OCI-LY7 (cell line): ENCODE measurements at regions not wholly inside any gene's neighbourhood (a gene's known extent, or its start where the extent isn't known, plus 50 kb on each side); places are given as distances from the start of the nearest gene placed in this dataset.

Source experiments
- BruUV-seq: library from RNA; stranded (reverse); fragments of 400-500 nt; replicated peaks from 2 replicates; lab custom pipeline; 2021; lab: Mats Ljungman, UMichigan
- CTCF ChIA-PET: fragments of 300-600 bp; sonication (Branson Sonifier 250); formaldehyde crosslinking; loops from one replicate; lab custom pipeline; 2022; ENCODE audit warnings: antibody characterized with exemption; ENCODE audit not compliant: unreplicated experiment; lab: Charles Lee
- POLR2A ChIA-PET: fragments of 300-600 bp; sonication (Branson Sonifier 250); formaldehyde crosslinking; loops from one replicate; lab custom pipeline; 2022; ENCODE audit warnings: antibody characterized with exemption; lab: Charles Lee
- DNase-seq: peaks from one replicate; pipeline ENCODE4 v3.0.0-alpha.2; 2015; ENCODE audit warnings: low spot score
- H2AFZ ChIP-seq: fragments of 200-600 bp; sonication (generic), shearing (Covaris generic); 2 replicates; pipeline ENCODE4 v1.6.1; 2014; ENCODE audit warnings: mild to moderate bottlenecking, antibody characterized with exemption, low read length, moderate library complexity
- H3K27ac ChIP-seq: fragments of 200-600 bp; sonication (generic); 2 replicates; pipeline ENCODE4 v1.5.1; 2014; ENCODE audit warnings: mixed run types, low read depth, mild to moderate bottlenecking, moderate library complexity, low read length, inconsistent platforms; ENCODE audit not compliant: poor library complexity, severe bottlenecking
- H3K36me3 ChIP-seq: fragments of 200-600 bp; sonication (generic); 2 replicates; pipeline ENCODE4 v1.6.1; 2014; ENCODE audit warnings: mild to moderate bottlenecking, antibody characterized with exemption, low read length, moderate library complexity, mixed read lengths; ENCODE audit not compliant: insufficient read depth
- H3K4me1 ChIP-seq: fragments of 200-600 bp; sonication (generic); 2 replicates; pipeline ENCODE4 v1.5.1; 2014; ENCODE audit warnings: mild to moderate bottlenecking, low read length; ENCODE audit not compliant: insufficient read depth, poor library complexity, severe bottlenecking
- H3K4me2 ChIP-seq: fragments of 200-600 bp; sonication (generic); 2 replicates; pipeline ENCODE4 v1.6.1; 2014; ENCODE audit warnings: mild to moderate bottlenecking, low read length
- H3K4me3 ChIP-seq: fragments of 200-600 bp; sonication (generic); 2 replicates; pipeline ENCODE4 v1.5.1; 2014; ENCODE audit warnings: mild to moderate bottlenecking, low read depth, low read length; ENCODE audit not compliant: poor library complexity, severe bottlenecking
- H3K79me2 ChIP-seq: fragments of 200-600 bp; sonication (generic); 2 replicates; pipeline ENCODE4 v1.6.1; 2016; ENCODE audit warnings: low read depth, mild to moderate bottlenecking, low read length, moderate library complexity, mixed read lengths; ENCODE audit not compliant: insufficient read depth
- H3K9me2 ChIP-seq: fragments of 200-600 bp; sonication (generic); 2 replicates; pipeline ENCODE4 v1.6.1; 2016; ENCODE audit warnings: mild to moderate bottlenecking, low read length, mixed read lengths; ENCODE audit not compliant: insufficient read depth
- H3K9me3 ChIP-seq: fragments of 200-600 bp; sonication (generic); 2 replicates; pipeline ENCODE4 v1.6.1; 2014; ENCODE audit warnings: mild to moderate bottlenecking, mixed run types, low read length, mixed read lengths
- H4K20me1 ChIP-seq: fragments of 200-600 bp; sonication (generic); 2 replicates; pipeline ENCODE4 v1.6.1; 2014; ENCODE audit warnings: mild to moderate bottlenecking, antibody characterized with exemption, low read length, moderate library complexity, mixed read lengths; ENCODE audit not compliant: insufficient read depth
- EZH2phosphoT487 ChIP-seq: fragments of 200-600 bp; sonication (generic); IDR thresholded peaks from 2 replicates; pipeline ENCODE4 v1.6.1; 2018; ENCODE audit warnings: low read depth, borderline replicate concordance, mild to moderate bottlenecking, mixed run types, antibody characterized with exemption, low read length, moderate library complexity, mixed read lengths
- intact Hi-C: fragments of 100-400 bp; cut with micrococcal nuclease; formaldehyde crosslinking; loops from one replicate; pipeline ENCODE4 v1.10.0; 2022; ENCODE audit not compliant: unreplicated experiment
- TF ChIP-seq, protein P1 (sequence below): fragments of 200-600 bp; sonication (generic); conservative IDR thresholded peaks from 2 replicates; pipeline ENCODE4 v1.5.1; 2014; ENCODE audit warnings: mild to moderate bottlenecking, antibody characterized with exemption, low read length, moderate library complexity, mixed read lengths

DNA sequence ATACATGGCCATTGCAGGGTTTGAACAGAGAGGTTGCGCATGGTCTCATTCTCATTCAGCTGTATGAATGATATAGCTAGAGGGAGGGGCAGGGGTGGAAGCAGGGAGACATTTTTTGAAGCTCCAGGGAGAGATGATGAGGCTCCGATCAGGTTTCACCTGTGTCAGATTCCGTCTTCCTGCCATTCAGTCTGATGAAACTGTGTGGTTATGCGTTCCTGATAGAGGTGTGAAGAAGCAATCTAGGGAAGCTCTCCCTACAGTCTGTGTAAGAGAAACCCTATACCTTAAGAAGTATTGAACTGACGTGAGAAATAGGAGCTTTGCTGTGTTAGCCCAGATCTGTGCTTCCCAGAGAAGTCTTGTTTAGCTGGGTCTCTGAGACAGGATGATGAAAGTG is 171.9 kb upstream of the NDN start:
- BruUV-seq, result no TSS peak
- Histone ChIP-seq H4K20me1 (no peaks in the 10 kb centered on the region), H3K4me3 (no peak overlapping the region), H3K9me3 (no peaks in the 10 kb centered on the region), H3K79me2 (no peaks in the 10 kb centered on the region), H2AFZ (no peak overlapping the region), H3K4me2 (no peak overlapping the region), H3K36me3 (no peaks in the 10 kb centered on the region), H3K4me1 (no peaks in the 10 kb centered on the region), H3K9me2 (no peaks in the 10 kb centered on the region), H3K27ac (no peak overlapping the region)
- ChIA-PET POLR2A (no interaction called here), CTCF (no interaction called here)
- intact Hi-C loops, result loop anchor here (5.0 kb wide), 1 partner anchor 212 kb away; the partner anchor contains the start of gene MAGEL2
- no peak for DNase-seq
- TF ChIP-seq, protein P1, sequence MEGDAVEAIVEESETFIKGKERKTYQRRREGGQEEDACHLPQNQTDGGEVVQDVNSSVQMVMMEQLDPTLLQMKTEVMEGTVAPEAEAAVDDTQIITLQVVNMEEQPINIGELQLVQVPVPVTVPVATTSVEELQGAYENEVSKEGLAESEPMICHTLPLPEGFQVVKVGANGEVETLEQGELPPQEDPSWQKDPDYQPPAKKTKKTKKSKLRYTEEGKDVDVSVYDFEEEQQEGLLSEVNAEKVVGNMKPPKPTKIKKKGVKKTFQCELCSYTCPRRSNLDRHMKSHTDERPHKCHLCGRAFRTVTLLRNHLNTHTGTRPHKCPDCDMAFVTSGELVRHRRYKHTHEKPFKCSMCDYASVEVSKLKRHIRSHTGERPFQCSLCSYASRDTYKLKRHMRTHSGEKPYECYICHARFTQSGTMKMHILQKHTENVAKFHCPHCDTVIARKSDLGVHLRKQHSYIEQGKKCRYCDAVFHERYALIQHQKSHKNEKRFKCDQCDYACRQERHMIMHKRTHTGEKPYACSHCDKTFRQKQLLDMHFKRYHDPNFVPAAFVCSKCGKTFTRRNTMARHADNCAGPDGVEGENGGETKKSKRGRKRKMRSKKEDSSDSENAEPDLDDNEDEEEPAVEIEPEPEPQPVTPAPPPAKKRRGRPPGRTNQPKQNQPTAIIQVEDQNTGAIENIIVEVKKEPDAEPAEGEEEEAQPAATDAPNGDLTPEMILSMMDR, result no peak

DNA sequence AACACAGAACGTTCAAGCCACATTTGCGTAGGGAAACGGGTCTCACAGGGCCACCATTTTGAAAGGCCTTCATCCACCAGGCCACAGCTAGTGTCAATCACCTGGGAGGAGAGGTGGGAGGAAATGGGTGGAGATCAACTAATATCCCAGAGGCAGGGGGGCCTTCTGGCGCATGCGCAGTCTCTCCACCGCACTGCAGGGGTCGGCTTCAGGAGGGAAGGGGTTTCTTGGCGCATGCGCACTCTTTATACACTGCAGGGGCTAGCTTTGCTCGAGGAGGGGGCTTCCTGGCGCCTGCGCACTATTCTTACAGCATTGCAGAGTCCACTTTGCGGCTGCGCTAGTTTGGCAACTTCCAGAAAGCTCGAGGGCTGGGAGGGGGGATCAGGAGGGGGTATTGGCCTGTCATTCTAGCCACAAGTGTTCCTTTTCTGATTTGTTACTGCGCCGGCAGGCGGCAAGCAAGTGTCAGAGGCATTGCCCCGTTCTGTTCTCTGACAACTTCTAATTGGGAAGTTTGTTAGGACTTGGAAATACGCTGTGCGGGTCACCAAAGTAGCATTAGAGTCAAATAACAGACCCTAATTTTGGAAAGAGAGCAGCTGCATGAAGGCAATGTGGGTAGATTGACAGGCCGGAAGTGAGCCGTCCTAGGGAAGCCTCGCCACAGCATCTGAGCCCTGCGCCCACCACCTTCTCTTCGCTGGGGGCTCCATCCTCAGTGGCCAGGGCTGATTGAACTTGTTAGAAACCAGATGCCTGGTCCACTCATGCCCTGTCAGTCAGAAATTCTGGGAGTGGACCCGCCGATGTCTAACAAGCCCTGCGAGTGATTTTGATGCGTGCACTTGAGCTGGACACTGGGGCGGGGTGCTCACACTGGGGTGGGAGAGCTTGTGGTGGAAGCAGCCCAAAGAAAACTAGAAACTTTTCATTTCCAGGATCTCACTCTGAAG is 173.5 kb upstream of the NDN start:
- no peaks in the 10 kb centered on the region for H3K9me2 ChIP-seq
- no peaks in the 10 kb centered on the region for H3K79me2 ChIP-seq
- BruUV-seq, result no TSS peak
- H3K4me1 ChIP-seq, result no peaks in the 10 kb centered on the region
- H3K36me3 ChIP-seq, result no peaks in the 10 kb centered on the region
- H3K9me3 ChIP-seq, result no peaks in the 10 kb centered on the region
- H4K20me1 ChIP-seq, result no peaks in the 10 kb centered on the region
- POLR2A ChIA-PET, result no interaction called here
- H3K27ac ChIP-seq, result no peak overlapping the region
- TF ChIP-seq, protein P1, result no peak
- TF ChIP-seq EZH2phosphoT487, result no peak
- intact Hi-C loops, result no loop called here
- no peak overlapping the region for H3K4me3 ChIP-seq
- CTCF ChIA-PET, result no interaction called here
- no peak for DNase-seq
- H2AFZ ChIP-seq, result no peak overlapping the region
- H3K4me2 ChIP-seq, result no peak overlapping the region

DNA sequence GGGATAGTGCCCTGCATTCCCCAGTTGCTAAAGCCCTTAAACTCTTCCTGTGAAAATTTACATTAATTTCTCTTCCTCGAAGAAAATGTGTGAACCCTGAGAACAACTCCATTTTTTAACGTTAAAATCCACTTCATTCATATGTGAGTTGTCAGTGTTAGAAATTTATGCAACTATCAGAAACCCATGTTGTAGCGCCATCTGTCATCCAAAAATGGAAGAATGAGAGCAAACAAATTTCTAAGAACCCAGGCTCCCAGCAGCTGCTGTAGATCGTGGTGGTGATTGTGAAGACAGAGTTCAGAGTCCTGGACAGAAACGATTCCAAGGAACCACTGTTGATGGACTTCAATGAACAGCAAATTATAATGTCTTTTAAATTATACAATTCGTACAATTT is 179.7 kb upstream of the NDN start:
- intact Hi-C loops, result no loop called here
- no peak overlapping the region for H3K27ac ChIP-seq
- TF ChIP-seq EZH2phosphoT487, result no peak
- TF ChIP-seq, protein P1, result peak; percentile 66
- BruUV-seq, result no TSS peak
- ChIA-PET POLR2A (no interaction called here), CTCF (no interaction called here)
- H3K9me2 ChIP-seq, result no peaks in the 10 kb centered on the region
- H3K4me3 ChIP-seq, result no peak overlapping the region
- no peak for DNase-seq
- no peaks in the 10 kb centered on the region for H3K36me3 ChIP-seq
- no peaks in the 10 kb centered on the region for H3K79me2 ChIP-seq
- H2AFZ ChIP-seq, result no peak overlapping the region
- H3K9me3 ChIP-seq, result 0 out of 2 replicates have a peak, but pooled peaks cover 5% of the 10 kb centered on the region
- H3K4me2 ChIP-seq, result no peak overlapping the region
- no peaks in the 10 kb centered on the region for H3K4me1 ChIP-seq
- no peaks in the 10 kb centered on the region for H4K20me1 ChIP-seq
